ENCODE measurements at regions not wholly inside any gene's neighbourhood (a gene's known extent, or its start where the extent isn't known, plus 50 kb on each side); places are given as distances from the start of the nearest gene placed in this dataset.

GRCh38 chr18:78293940-78294541 is 685.6 kb upstream of the SALL3 start:
- TF ChIP-seq CTCF (IDR thresholded peaks at IDR 0.05) (no peak), POLR2A (IDR thresholded peaks at IDR 0.05) (no peak)
